Panc1 (cell line): ENCODE measurements at regions not wholly inside any gene's neighbourhood (a gene's known extent, or its start where the extent isn't known, plus 50 kb on each side); places are given as distances from the start of the nearest gene placed in this dataset.

Source experiments
- CTCF ChIP-seq: fragments of 450-650 bp; IDR thresholded peaks from 2 replicates; pipeline ENCODE4 v1.5.1; 2017; ENCODE audit warnings: mild to moderate bottlenecking
- REST ChIP-seq, 2 experiments: IDR thresholded peaks; 2 replicates each; pipeline ENCODE4 v1.6.1; 2011 to 2012; ENCODE audit warnings: low read depth in 2 of 2, control low read depth in 1 of 2, low read length in 1 of 2, mild to moderate bottlenecking in 1 of 2, moderate library complexity in 1 of 2; ENCODE audit not compliant: insufficient read depth in 1 of 2
- SIN3A ChIP-seq: IDR thresholded peaks from 2 replicates; pipeline ENCODE4 v1.6.1; 2012; ENCODE audit warnings: low read depth, mild to moderate bottlenecking, low read length, moderate library complexity, borderline replicate concordance; ENCODE audit not compliant: insufficient read depth

GRCh38 chr3:113133140-113133539 is 78.2 kb upstream of the BOC start:
- no peak for TF ChIP-seq CTCF
- no peak for TF ChIP-seq SIN3A
- TF ChIP-seq REST (IDR thresholded peaks at IDR 0.05; ENCODE audit: insufficient read depth in 1 of 2, low read depth in 2 of 2, low read length in 1 of 2), result no peak
